PC-3 (cell line): ENCODE measurements at regions not wholly inside any gene's neighbourhood (a gene's known extent, or its start where the extent isn't known, plus 50 kb on each side); places are given as distances from the start of the nearest gene placed in this dataset.

ENCODE experiments used
- CTCF ChIP-seq: fragments of 300-600 bp; sonication (generic); conservative IDR thresholded peaks from 2 replicates; pipeline ENCODE4 v1.5.1; 2017; ENCODE audit warnings: antibody characterized with exemption, low read depth, mild to moderate bottlenecking, low read length
- EZH2phosphoT487 ChIP-seq: fragments of 300-600 bp; sonication (generic); IDR thresholded peaks from 2 replicates; pipeline ENCODE4 v1.6.1; 2018; ENCODE audit warnings: mild to moderate bottlenecking, antibody characterized with exemption, low read length, borderline replicate concordance

DNA sequence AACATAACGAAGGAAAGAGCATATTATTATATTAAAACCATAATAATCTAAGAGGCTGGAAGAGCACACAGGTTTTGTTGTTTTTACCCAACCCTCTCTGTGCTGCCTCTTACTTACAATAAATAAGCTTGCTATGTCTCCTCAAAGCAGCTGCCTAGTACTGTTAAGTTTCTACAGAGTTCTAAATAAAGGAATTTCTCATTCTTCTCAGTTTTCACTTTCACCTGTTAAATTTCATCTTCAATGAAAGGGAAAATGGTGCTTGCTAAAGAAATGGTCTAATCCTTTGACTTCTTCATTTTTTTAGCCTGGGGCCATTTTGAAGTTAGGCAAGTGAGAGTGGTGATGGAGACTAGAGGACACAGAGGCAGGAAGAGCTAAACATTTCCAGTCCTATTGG, 396.1 kb downstream of the MAN2A1 start:
- TF ChIP-seq CTCF (no peak), EZH2phosphoT487 (no peak)
